Smooth muscle cell (in vitro differentiated cells): ENCODE measurements at regions not wholly inside any gene's neighbourhood (a gene's known extent, or its start where the extent isn't known, plus 50 kb on each side); places are given as distances from the start of the nearest gene placed in this dataset.

Experiments
- DNase-seq: peaks from one replicate; lab custom pipeline; 2025; ENCODE audit not compliant: unreplicated experiment; lab: John Stamatoyannopoulos, UW
- H2AFZ ChIP-seq: fragments of 200-600 bp; sonication (generic); 2 replicates; pipeline ENCODE4 v1.6.0; 2016; ENCODE audit warnings: antibody characterized with exemption, low read depth, mild to moderate bottlenecking
- H3F3A ChIP-seq: fragments of 200-600 bp; sonication (generic); 2 replicates; pipeline ENCODE4 v1.6.0; 2017; ENCODE audit warnings: antibody characterized with exemption, low read depth
- H3K27ac ChIP-seq: fragments of 200-600 bp; sonication (generic); 2 replicates; pipeline ENCODE4 v1.5.1; 2016; ENCODE audit warnings: low read depth, mild to moderate bottlenecking
- H3K27me3 ChIP-seq: fragments of 200-600 bp; sonication (generic); 2 replicates; pipeline ENCODE4 v1.6.1; 2016; ENCODE audit warnings: low read depth, mild to moderate bottlenecking
- H3K36me3 ChIP-seq: fragments of 200-600 bp; sonication (generic); 2 replicates; pipeline ENCODE4 v1.5.1; 2016; ENCODE audit warnings: low read depth
- H3K4me1 ChIP-seq: fragments of 200-600 bp; sonication (generic); 2 replicates; pipeline ENCODE4 v1.5.1; 2016; ENCODE audit warnings: low read depth
- H3K4me2 ChIP-seq: fragments of 200-600 bp; sonication (generic); 2 replicates; pipeline ENCODE4 v1.6.0; 2016; ENCODE audit warnings: mild to moderate bottlenecking
- H3K4me3 ChIP-seq: fragments of 200-600 bp; sonication (generic); 2 replicates; pipeline ENCODE4 v1.5.1; 2016; ENCODE audit warnings: mild to moderate bottlenecking
- H3K79me2 ChIP-seq: fragments of 200-600 bp; sonication (generic); 2 replicates; pipeline ENCODE4 v1.6.0; 2016; ENCODE audit warnings: low read depth, mild to moderate bottlenecking
- H3K9ac ChIP-seq: fragments of 200-600 bp; sonication (generic); 2 replicates; pipeline ENCODE4 v1.6.0; 2016; ENCODE audit warnings: low read depth
- H3K9me3 ChIP-seq: fragments of 200-600 bp; sonication (generic); replicated peaks from 2 replicates; pipeline ENCODE4 v1.5.1; 2016; ENCODE audit warnings: low read depth
- H4K20me1 ChIP-seq: fragments of 200-600 bp; sonication (generic); 2 replicates; pipeline ENCODE4 v1.6.0; 2016; ENCODE audit warnings: low read depth
- CTCF ChIP-seq: fragments of 200-600 bp; sonication (generic); IDR thresholded peaks from 2 replicates; pipeline ENCODE4 v1.5.1; 2017; ENCODE audit warnings: borderline replicate concordance, mild to moderate bottlenecking, antibody characterized with exemption; ENCODE audit not compliant: insufficient read depth, poor library complexity, severe bottlenecking
- WGBS: methylation state at CpG from one replicate; pipeline ENCODE4 v1.1.7; 2016; ENCODE audit warnings: low lambda C conversion rate; 5-methylcytosine and 5-hydroxymethylcytosine counted together

GRCh38 chr16:72427783-72428331 lies 255.9 kb upstream of the PMFBP1 start:
- no peak for TF ChIP-seq CTCF
- DNase-seq, result no peak
- Histone ChIP-seq H4K20me1 (no peaks in the 10 kb centered on the region), H3K4me2 (no peak overlapping the region), H3K27me3 (no peaks in the 10 kb centered on the region), H2AFZ (no peak overlapping the region), H3F3A (no peaks in the 10 kb centered on the region), H3K27ac (no peak overlapping the region), H3K79me2 (no peaks in the 10 kb centered on the region), H3K4me1 (no peaks in the 10 kb centered on the region), H3K36me3 (peaks cover 14% of the 10 kb centered on the region), H3K4me3 (no peak overlapping the region), H3K9ac (no peak overlapping the region), H3K9me3 (peaks cover 13% of the 10 kb centered on the region)
- WGBS, result 95% methylated on average over 8 of the region's 8 CpGs

GRCh38 chr16:72427051-72427782 lies 255.3 kb upstream of the PMFBP1 start:
- H3K4me1 ChIP-seq, result no peaks in the 10 kb centered on the region
- peaks cover 20% of the 10 kb centered on the region for H3K36me3 ChIP-seq
- no peak overlapping the region for H2AFZ ChIP-seq
- no peak overlapping the region for H3K4me2 ChIP-seq
- no peak overlapping the region for H3K4me3 ChIP-seq
- no peak for DNase-seq
- no peak for TF ChIP-seq CTCF
- peaks cover 18% of the 10 kb centered on the region for H3K9me3 ChIP-seq
- 96% methylated on average over 17 of the region's 17 CpGs for WGBS
- H3K79me2 ChIP-seq, result no peaks in the 10 kb centered on the region
- no peaks in the 10 kb centered on the region for H3F3A ChIP-seq
- no peaks in the 10 kb centered on the region for H4K20me1 ChIP-seq
- H3K9ac ChIP-seq, result no peak overlapping the region
- H3K27ac ChIP-seq, result no peak overlapping the region
- no peaks in the 10 kb centered on the region for H3K27me3 ChIP-seq

- Histone ChIP-seq H3K4me1 (no peaks in the 10 kb centered on the region), H3K27me3 (no peaks in the 10 kb centered on the region), H3K4me2 (no peak overlapping the region), H3K4me3 (no peak overlapping the region), H3K36me3 (peaks cover 21% of the 10 kb centered on the region), H3K9ac (no peak overlapping the region), H3K79me2 (no peaks in the 10 kb centered on the region), H2AFZ (no peak overlapping the region), H4K20me1 (no peaks in the 10 kb centered on the region), H3F3A (no peaks in the 10 kb centered on the region), H3K9me3 (peaks cover 19% of the 10 kb centered on the region), H3K27ac (no peak overlapping the region)
- TF ChIP-seq CTCF, result no peak
- no peak for DNase-seq
- WGBS, result 96% methylated on average over 7 of the region's 7 CpGs
Observed at GRCh38 chr16:72426386-72426785, 254.4 kb upstream of the PMFBP1 start.
